Fibroblast of lung (primary cell): ENCODE measurements at regions not wholly inside any gene's neighbourhood (a gene's known extent, or its start where the extent isn't known, plus 50 kb on each side); places are given as distances from the start of the nearest gene placed in this dataset.

Source experiments
- EZH2 ChIP-seq: IDR thresholded peaks from 2 replicates; pipeline ENCODE4 v1.5.1; 2012; ENCODE audit warnings: low read length, control low read depth, mild to moderate bottlenecking; ENCODE audit errors: missing control alignments
- TF ChIP-seq, protein P1 (sequence below), 2 donors: IDR thresholded peaks in 1 of 2; conservative IDR thresholded peaks in 1 of 2; 1 replicate in 1 of 2; 2 replicates in 1 of 2; pipeline ENCODE4 v1.5.1; 2011 to 2012; ENCODE audit warnings: low read length in 2 of 2, control low read depth in 1 of 2, inconsistent platforms in 1 of 2, low read depth in 1 of 2, mild to moderate bottlenecking in 1 of 2

DNA sequence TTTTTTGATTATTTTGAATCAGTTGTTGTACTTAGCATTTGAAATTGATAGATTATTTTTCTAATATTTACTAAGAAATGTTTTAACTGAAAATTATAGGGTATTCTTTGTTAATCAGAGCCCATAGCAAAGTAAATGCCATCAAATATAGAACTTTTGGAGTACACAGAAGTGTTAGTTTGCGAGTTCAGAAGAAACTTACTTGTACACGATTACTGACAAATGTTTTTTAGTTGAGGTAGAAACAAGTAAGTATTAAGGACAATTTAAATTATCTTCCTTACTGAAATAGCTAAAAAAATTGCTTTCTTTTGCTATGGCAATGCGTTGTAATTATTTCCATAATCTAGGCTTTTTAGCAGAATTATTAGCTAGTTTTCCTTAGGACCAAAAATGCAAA, 692.2 kb downstream of the USP25 start:
- TF ChIP-seq, protein P1, sequence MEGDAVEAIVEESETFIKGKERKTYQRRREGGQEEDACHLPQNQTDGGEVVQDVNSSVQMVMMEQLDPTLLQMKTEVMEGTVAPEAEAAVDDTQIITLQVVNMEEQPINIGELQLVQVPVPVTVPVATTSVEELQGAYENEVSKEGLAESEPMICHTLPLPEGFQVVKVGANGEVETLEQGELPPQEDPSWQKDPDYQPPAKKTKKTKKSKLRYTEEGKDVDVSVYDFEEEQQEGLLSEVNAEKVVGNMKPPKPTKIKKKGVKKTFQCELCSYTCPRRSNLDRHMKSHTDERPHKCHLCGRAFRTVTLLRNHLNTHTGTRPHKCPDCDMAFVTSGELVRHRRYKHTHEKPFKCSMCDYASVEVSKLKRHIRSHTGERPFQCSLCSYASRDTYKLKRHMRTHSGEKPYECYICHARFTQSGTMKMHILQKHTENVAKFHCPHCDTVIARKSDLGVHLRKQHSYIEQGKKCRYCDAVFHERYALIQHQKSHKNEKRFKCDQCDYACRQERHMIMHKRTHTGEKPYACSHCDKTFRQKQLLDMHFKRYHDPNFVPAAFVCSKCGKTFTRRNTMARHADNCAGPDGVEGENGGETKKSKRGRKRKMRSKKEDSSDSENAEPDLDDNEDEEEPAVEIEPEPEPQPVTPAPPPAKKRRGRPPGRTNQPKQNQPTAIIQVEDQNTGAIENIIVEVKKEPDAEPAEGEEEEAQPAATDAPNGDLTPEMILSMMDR (conservative IDR thresholded peaks at IDR 0.05 in 1 of 2, IDR thresholded peaks at IDR 0.05 in 1 of 2; ENCODE audit: low read depth in 1 of 2, low read length in 2 of 2) = no peak
- TF ChIP-seq EZH2 = no peak
